Sigmoid colon (tissue), 4 donors: ENCODE measurements at regions not wholly inside any gene's neighbourhood (a gene's known extent, or its start where the extent isn't known, plus 50 kb on each side); places are given as distances from the start of the nearest gene placed in this dataset.
"Not testable (repeated sequence)": the region's sequence is repeated elsewhere in the genome, so short reads cannot be mapped to it uniquely, and the experiment has no call there.

Experiments used
- EP300 ChIP-seq, 4 donors: sonication (generic); formaldehyde crosslinking; IDR thresholded peaks; one replicate each; pipeline ENCODE4 v1.6.1; 2017; ENCODE audit warnings: antibody characterized with exemption in 4 of 4
- TF ChIP-seq, protein P1 (sequence below), 4 experiments: fragments of 450-650 bp in 3 of 4; fragments of 200-600 bp in 1 of 4; IDR thresholded peaks; one replicate each; pipeline ENCODE4 v1.5.1; 2016 to 2019; ENCODE audit warnings: antibody characterized with exemption in 4 of 4, mild to moderate bottlenecking in 3 of 4, moderate library complexity in 2 of 4

DNA sequence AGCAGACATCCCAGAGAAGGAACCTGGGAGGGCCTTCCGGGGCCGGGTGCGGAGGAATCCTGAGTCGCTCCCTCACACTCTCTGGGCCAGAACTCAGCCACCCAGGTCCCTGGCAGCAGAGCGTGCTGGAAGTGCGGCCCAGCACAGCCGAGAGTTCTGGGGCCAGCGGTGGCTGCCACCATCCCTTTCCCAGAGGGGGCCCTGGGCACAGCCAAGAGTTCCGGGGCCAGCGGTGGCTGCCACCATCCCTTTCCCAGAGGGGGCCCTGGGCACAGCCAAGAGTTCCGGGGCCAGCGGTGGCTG lies 196.2 kb downstream of the NDUFA10 start:
- not testable (repeated sequence) for TF ChIP-seq EP300 (IDR thresholded peaks at IDR 0.05)
- TF ChIP-seq, protein P1, sequence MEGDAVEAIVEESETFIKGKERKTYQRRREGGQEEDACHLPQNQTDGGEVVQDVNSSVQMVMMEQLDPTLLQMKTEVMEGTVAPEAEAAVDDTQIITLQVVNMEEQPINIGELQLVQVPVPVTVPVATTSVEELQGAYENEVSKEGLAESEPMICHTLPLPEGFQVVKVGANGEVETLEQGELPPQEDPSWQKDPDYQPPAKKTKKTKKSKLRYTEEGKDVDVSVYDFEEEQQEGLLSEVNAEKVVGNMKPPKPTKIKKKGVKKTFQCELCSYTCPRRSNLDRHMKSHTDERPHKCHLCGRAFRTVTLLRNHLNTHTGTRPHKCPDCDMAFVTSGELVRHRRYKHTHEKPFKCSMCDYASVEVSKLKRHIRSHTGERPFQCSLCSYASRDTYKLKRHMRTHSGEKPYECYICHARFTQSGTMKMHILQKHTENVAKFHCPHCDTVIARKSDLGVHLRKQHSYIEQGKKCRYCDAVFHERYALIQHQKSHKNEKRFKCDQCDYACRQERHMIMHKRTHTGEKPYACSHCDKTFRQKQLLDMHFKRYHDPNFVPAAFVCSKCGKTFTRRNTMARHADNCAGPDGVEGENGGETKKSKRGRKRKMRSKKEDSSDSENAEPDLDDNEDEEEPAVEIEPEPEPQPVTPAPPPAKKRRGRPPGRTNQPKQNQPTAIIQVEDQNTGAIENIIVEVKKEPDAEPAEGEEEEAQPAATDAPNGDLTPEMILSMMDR (IDR thresholded peaks at IDR 0.05): not testable (repeated sequence)
